ENCODE measurements at regions not wholly inside any gene's neighbourhood (a gene's known extent, or its start where the extent isn't known, plus 50 kb on each side); places are given as distances from the start of the nearest gene placed in this dataset.

DNA sequence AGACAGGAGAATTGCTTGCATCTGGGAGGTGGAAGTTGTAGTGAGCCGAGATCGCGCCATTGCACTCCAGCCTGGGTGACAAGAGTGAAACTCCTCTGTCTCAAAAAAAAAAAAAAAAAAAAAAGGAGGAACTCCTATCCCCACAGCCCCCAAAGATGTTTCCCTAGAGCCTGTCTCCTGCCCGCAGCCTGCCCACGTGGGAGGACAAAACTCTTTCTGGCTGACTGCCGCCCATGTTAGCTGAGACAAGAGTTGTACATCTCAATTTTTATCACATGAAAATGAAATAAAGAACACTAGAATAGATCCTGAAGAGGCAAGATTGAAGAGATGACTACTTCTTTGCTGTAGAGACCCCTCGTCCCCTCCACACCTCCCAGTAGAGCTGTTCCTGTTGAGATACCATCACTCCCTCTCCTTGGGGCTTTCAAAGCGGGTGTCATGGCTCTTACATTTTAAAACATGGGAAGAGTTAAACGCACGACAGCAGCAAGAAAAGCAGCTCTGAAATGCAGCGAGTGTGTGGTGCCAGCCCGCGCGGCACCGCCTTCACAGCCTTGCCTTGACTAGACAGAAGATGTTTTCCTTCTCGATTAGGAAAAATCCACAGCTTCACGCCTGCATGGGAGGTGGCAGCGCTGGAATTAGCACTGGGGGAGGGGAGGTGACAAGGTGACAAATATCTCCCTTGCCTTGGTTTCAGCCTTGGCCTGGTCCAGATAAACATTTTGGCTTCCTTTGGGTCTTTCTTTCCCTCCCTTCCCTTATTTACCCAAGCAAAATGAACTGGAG, 253.4 kb upstream of the CSF3R start:
- TF ChIP-seq, protein P1, sequence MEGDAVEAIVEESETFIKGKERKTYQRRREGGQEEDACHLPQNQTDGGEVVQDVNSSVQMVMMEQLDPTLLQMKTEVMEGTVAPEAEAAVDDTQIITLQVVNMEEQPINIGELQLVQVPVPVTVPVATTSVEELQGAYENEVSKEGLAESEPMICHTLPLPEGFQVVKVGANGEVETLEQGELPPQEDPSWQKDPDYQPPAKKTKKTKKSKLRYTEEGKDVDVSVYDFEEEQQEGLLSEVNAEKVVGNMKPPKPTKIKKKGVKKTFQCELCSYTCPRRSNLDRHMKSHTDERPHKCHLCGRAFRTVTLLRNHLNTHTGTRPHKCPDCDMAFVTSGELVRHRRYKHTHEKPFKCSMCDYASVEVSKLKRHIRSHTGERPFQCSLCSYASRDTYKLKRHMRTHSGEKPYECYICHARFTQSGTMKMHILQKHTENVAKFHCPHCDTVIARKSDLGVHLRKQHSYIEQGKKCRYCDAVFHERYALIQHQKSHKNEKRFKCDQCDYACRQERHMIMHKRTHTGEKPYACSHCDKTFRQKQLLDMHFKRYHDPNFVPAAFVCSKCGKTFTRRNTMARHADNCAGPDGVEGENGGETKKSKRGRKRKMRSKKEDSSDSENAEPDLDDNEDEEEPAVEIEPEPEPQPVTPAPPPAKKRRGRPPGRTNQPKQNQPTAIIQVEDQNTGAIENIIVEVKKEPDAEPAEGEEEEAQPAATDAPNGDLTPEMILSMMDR (IDR thresholded peaks at IDR 0.05; ENCODE audit: control extremely low read depth in 1 of 3, insufficient read depth in 1 of 3, low read depth in 1 of 3, low read length in 3 of 3), result no peak
- TF ChIP-seq YY1 (IDR thresholded peaks at IDR 0.05; ENCODE audit: low read depth, low read length) (no peak), POLR2AphosphoS5 (IDR thresholded peaks at IDR 0.05; ENCODE audit: low read depth, low read length) (no peak), RAD21 (IDR thresholded peaks at IDR 0.05 in 1 of 2, conservative IDR thresholded peaks at IDR 0.05 in 1 of 2; ENCODE audit: low read depth in 2 of 2, low read length in 2 of 2) (no peak), CBX5 (IDR thresholded peaks at IDR 0.05; ENCODE audit: low read depth, low read length) (no peak), NANOG (IDR thresholded peaks at IDR 0.05; ENCODE audit: insufficient read depth, low read depth, low read length, poor library complexity, severe bottlenecking) (no peak), EGR1 (IDR thresholded peaks at IDR 0.05; ENCODE audit: borderline replicate concordance, low read depth, low read length) (no peak), EZH2 (IDR thresholded peaks at IDR 0.05; ENCODE audit: low read depth, low read length, severe bottlenecking) (no peak)

Measured in H1 (cell line).